ENCODE measurements at regions not wholly inside any gene's neighbourhood (a gene's known extent, or its start where the extent isn't known, plus 50 kb on each side); places are given as distances from the start of the nearest gene placed in this dataset.

GRCh38 chr11:112637876-112638275 lies 323.3 kb upstream of the NCAM1 start:
- in situ Hi-C loops (cut with HindIII; ENCODE audit: extremely low pct_ligation_motif_present, low pct_unique_long_range_greater_than_20kb) (no loop called here), intact Hi-C loops (cut with micrococcal nuclease; ENCODE audit: unreplicated experiment) (no loop called here)
- BruUV-seq (replicated peaks), result no TSS peak
- Histone ChIP-seq H3K36me3 (replicated peaks in 1 of 2; ENCODE audit: control insufficient read depth in 1 of 2, insufficient read depth in 2 of 2, low read length in 2 of 2) (no peaks in the 10 kb centered on the region), H2AFZ (ENCODE audit: low read length) (no peak overlapping the region), H3K4me1 (ENCODE audit: insufficient read depth, low read length) (no peaks in the 10 kb centered on the region), H3K4me3 (replicated peaks in 1 of 3; ENCODE audit: insufficient read depth in 1 of 3, low read depth in 2 of 3, low read length in 3 of 3) (no peak overlapping the region), H3K9ac (ENCODE audit: insufficient read depth, low read depth, low read length) (no peak overlapping the region), H3K27ac (ENCODE audit: extremely low read length, insufficient read depth, low read length) (no peak overlapping the region), H4K20me1 (ENCODE audit: insufficient read depth, low read length) (no peaks in the 10 kb centered on the region), H3K79me2 (ENCODE audit: insufficient read depth, low read length) (no peaks in the 10 kb centered on the region), H3K27me3 (ENCODE audit: control insufficient read depth in 1 of 2, insufficient read depth in 2 of 2, low read length in 2 of 2) (no peaks in the 10 kb centered on the region), H3K4me2 (ENCODE audit: low read depth, low read length) (no peak overlapping the region), H3K9me3 (ENCODE audit: low read length) (peaks cover 24% of the 10 kb centered on the region)
- DNase-seq (ENCODE audit: low spot score), result no peak
- ChIA-PET CTCF (ENCODE audit: low intra/inter-chr PET ratio, low total read pairs) (no interaction called here), POLR2A (no interaction called here)
- TF ChIP-seq SMYD3 (CRISPR knock-in tag; IDR thresholded peaks at IDR 0.05), result no peak
- no peak for TF ChIP-seq NFIB (CRISPR knock-in tag; IDR thresholded peaks at IDR 0.05; ENCODE audit: borderline replicate concordance)
- ATAC-seq, result no peak
- FAIRE-seq, result no peak

DNA sequence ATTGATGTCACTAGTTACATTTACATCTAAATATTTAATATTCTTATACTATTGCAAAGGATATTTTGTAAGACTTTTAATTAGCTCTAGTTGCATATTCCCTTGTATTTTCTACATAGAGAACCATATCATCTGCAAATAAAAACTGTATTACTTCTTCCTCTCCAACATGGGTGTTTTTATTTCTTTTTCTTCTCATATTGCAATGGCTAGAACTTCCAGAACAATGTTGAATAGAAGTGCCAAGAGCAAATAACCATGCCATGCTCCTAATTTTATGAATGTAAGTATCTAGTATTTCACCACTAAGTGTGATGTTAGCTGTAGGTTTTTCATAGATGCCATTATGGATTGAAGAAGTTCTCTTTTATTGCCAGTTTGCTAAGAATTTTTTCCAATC lies 321.8 kb upstream of the NCAM1 start:
- no peak for FAIRE-seq

More for the DNA sequence above, 321.8 kb upstream of the NCAM1 start:
- Histone ChIP-seq H3K27me3 (ENCODE audit: control insufficient read depth in 1 of 2, insufficient read depth in 2 of 2, low read length in 2 of 2) (no peaks in the 10 kb centered on the region), H3K9me3 (ENCODE audit: low read length) (peaks cover 24% of the 10 kb centered on the region), H4K20me1 (ENCODE audit: insufficient read depth, low read length) (no peaks in the 10 kb centered on the region), H3K27ac (ENCODE audit: extremely low read length, insufficient read depth, low read length) (no peak overlapping the region), H3K4me1 (ENCODE audit: insufficient read depth, low read length) (no peaks in the 10 kb centered on the region), H3K9ac (ENCODE audit: insufficient read depth, low read depth, low read length) (no peak overlapping the region), H3K79me2 (ENCODE audit: insufficient read depth, low read length) (no peaks in the 10 kb centered on the region), H2AFZ (ENCODE audit: low read length) (no peak overlapping the region), H3K4me3 (replicated peaks in 1 of 3; ENCODE audit: insufficient read depth in 1 of 3, low read depth in 2 of 3, low read length in 3 of 3) (no peak overlapping the region), H3K4me2 (ENCODE audit: low read depth, low read length) (no peak overlapping the region), H3K36me3 (replicated peaks in 1 of 2; ENCODE audit: control insufficient read depth in 1 of 2, insufficient read depth in 2 of 2, low read length in 2 of 2) (no peaks in the 10 kb centered on the region)
- TF ChIP-seq ZNF230 (CRISPR knock-in tag; IDR thresholded peaks at IDR 0.05), result no peak
- TF ChIP-seq YEATS4 (CRISPR knock-in tag; IDR thresholded peaks at IDR 0.05; ENCODE audit: borderline replicate concordance), result no peak
- TF ChIP-seq ZNF430 (CRISPR knock-in tag; IDR thresholded peaks at IDR 0.05), result no peak
- TF ChIP-seq TEAD3 (CRISPR knock-in tag; optimal IDR thresholded peaks at IDR 0.05; ENCODE audit: borderline replicate concordance), result no peak
- no peak for TF ChIP-seq PCBP1 (IDR thresholded peaks at IDR 0.05; ENCODE audit: borderline replicate concordance, low read depth, low read length)
- TF ChIP-seq XBP1 (CRISPR knock-in tag; IDR thresholded peaks at IDR 0.05), result no peak
- no peak for TF ChIP-seq ZMYM4 (CRISPR knock-in tag; IDR thresholded peaks at IDR 0.05)
- no peak for TF ChIP-seq ZBTB20 (CRISPR knock-in tag; IDR thresholded peaks at IDR 0.05; ENCODE audit: borderline replicate concordance, low read depth)
- TF ChIP-seq ZNF282 (IDR thresholded peaks at IDR 0.05; ENCODE audit: partially characterized antibody), result no peak
- TF ChIP-seq, protein P1, sequence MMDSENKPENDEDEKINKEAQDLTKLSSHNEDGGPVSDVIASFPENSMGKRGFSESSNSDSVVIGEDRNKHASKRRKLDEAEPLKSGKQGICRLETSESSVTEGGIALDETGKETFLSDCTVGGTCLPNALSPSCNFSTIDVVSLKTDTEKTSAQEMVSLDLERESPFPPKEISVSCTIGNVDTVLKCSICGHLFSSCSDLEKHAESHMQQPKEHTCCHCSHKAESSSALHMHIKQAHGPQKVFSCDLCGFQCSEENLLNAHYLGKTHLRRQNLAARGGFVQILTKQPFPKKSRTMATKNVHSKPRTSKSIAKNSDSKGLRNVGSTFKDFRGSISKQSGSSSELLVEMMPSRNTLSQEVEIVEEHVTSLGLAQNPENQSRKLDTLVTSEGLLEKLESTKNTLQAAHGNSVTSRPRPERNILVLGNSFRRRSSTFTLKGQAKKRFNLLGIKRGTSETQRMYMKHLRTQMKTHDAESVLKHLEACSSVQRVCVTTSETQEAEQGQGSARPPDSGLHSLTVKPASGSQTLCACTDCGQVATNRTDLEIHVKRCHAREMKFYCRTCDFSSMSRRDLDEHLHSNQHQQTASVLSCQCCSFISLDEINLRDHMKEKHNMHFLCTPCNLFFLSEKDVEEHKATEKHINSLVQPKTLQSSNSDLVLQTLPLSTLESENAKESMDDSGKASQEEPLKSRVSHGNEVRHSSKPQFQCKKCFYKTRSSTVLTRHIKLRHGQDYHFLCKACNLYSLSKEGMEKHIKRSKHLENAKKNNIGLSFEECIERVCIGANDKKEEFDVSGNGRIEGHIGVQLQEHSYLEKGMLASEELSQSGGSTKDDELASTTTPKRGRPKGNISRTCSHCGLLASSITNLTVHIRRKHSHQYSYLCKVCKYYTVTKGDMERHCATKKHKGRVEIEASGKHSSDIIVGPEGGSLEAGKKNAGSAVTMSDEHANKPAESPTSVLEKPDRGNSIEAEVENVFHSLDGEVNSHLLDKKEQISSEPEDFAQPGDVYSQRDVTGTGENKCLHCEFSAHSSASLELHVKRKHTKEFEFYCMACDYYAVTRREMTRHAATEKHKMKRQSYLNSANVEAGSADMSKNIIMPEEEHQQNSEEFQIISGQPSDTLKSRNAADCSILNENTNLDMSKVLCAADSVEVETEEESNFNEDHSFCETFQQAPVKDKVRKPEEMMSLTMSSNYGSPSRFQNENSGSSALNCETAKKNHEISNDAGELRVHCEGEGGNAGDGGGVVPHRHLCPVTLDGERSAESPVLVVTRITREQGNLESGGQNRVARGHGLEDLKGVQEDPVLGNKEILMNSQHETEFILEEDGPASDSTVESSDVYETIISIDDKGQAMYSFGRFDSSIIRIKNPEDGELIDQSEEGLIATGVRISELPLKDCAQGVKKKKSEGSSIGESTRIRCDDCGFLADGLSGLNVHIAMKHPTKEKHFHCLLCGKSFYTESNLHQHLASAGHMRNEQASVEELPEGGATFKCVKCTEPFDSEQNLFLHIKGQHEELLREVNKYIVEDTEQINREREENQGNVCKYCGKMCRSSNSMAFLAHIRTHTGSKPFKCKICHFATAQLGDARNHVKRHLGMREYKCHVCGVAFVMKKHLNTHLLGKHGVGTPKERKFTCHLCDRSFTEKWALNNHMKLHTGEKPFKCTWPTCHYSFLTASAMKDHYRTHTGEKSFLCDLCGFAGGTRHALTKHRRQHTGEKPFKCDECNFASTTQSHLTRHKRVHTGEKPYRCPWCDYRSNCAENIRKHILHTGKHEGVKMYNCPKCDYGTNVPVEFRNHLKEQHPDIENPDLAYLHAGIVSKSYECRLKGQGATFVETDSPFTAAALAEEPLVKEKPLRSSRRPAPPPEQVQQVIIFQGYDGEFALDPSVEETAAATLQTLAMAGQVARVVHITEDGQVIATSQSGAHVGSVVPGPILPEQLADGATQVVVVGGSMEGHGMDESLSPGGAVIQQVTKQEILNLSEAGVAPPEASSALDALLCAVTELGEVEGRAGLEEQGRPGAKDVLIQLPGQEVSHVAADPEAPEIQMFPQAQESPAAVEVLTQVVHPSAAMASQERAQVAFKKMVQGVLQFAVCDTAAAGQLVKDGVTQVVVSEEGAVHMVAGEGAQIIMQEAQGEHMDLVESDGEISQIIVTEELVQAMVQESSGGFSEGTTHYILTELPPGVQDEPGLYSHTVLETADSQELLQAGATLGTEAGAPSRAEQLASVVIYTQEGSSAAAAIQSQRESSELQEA (CRISPR knock-in tag; IDR thresholded peaks at IDR 0.05; ENCODE audit: not compliant biosample characterization), result no peak
- no peak for TF ChIP-seq TARDBP (CRISPR knock-in tag; IDR thresholded peaks at IDR 0.05)
- TF ChIP-seq SMAD1 (CRISPR knock-in tag; IDR thresholded peaks at IDR 0.05; ENCODE audit: borderline replicate concordance, low read depth), result no peak
- CTCF ChIA-PET (ENCODE audit: low intra/inter-chr PET ratio, low total read pairs), result no interaction called here
- POLR2A ChIA-PET, result no interaction called here
- no peak for ATAC-seq
- in situ Hi-C loops (cut with HindIII; ENCODE audit: extremely low pct_ligation_motif_present, low pct_unique_long_range_greater_than_20kb), result no loop called here
- intact Hi-C loops (cut with micrococcal nuclease; ENCODE audit: unreplicated experiment), result no loop called here
- DNase-seq (ENCODE audit: low spot score), result no peak
- BruUV-seq (replicated peaks), result no TSS peak

Measured in HepG2 (cell line).